NAMALWA (cell line): ENCODE measurements at regions not wholly inside any gene's neighbourhood (a gene's known extent, or its start where the extent isn't known, plus 50 kb on each side); places are given as distances from the start of the nearest gene placed in this dataset.
"Not testable (repeated sequence)": the region's sequence is repeated elsewhere in the genome, so short reads cannot be mapped to it uniquely, and the experiment has no call there.

Experiments
- DNase-seq: peaks from one replicate; pipeline ENCODE4 v3.0.0-alpha.2; 2015; ENCODE audit warnings: low spot score

DNA sequence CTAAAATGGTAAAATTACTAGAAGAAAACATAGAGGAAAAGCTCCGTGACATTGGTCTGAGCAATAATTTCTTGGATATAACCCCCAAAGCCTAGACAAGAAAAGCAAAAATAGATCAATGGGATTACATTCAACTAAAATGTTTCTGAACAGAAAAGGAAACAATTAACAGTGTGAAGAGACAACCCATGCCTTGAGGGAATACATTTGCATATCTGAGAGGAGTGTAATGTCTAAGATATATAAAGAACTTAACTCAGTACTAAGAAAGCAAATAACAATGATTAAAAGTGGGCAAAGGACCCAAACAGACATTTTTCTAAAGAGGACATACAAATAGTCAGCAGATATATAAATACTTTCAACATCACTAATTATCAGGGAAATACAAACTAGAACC, 206.2 kb downstream of the VAPA start:
- no peak for DNase-seq

DNA sequence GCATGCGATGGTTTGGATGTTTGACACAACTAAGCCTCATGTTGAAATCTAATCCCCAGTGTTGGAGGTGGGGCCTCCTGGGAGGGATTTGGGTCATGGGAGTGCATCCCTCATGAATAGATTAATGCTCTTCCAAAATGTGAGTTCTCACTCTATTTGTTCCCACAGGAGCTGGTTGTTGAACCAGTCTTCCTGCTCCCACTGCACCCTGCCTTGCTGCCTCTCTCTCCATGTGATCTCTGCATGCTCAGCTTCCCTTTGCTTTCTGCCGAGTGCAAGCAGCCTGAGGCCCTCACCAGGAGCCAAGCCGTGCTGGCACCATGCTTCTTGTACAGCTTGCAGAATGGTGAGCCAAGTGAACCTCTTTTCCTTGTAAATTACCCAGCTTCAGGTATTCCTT, 206.8 kb downstream of the VAPA start:
- DNase-seq: no peak

- no peak for DNase-seq
Observed at GRCh38 chr18:10121028-10121427, 207.2 kb downstream of the VAPA start.

DNA sequence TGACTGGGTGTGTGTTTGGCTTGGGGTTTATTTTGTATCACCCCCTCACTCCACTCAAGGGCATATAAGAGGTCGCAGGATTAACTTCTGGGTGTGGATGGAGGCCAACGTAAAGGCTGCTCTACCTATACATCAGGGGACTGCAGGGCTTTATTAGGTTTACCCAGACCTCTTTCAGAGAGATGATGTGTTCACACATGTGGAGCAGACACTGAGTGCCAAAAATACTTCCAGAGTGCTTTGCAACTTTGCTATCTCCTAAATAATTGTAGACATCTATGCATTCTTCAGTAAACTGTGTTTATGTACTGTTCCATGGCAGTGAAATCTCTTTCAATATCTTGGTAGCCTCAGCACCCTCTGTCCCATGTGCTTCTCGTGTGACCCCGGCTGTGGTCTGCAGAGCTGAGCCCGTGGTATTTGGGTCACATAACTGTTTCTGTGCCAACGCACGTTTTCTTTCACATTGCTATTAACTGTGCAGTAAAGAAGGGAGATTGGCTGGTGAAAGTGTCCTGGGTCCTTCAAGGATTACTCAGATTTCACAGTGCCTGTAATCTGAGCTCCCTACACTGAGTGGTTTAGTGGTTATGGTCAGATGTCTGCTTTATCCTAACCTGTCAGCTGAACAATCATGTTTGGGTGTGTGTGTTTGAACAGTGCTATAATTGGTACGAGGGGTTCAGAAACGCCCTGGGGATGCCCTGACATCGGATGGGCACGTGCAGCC, 208.1 kb downstream of the VAPA start:
- DNase-seq: no peak

- no peak for DNase-seq
Observed at GRCh38 chr18:10122988-10123950, 209.5 kb downstream of the VAPA start.

DNA sequence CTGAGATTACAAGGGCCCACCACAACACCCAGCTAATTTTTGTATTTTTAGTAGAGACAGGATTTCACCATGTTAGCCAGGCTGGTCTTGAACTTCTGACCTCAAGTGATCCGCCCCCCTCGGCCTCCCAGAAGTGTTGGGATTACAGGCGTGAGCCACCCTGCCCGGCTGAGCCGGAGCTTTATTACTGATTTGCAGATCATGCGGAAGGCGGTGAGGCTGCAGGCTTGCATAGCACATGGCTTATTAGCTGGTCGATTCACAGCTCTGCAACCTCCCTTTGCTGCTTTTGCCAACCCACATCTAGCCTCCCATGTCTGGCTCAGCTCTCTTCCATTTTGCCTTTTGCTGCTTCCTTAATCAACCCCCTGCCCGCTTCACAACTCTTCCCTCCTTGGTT, 210.3 kb downstream of the VAPA start:
- DNase-seq: no peak

- no peak for DNase-seq
Observed at GRCh38 chr18:10124557-10124956, 210.7 kb downstream of the VAPA start.

GRCh38 chr18:10124967-10125366, 211.2 kb downstream of the VAPA start:
- DNase-seq: no peak

- no peak for DNase-seq
Observed at GRCh38 chr18:10127729-10128128, 213.9 kb downstream of the VAPA start.

DNA sequence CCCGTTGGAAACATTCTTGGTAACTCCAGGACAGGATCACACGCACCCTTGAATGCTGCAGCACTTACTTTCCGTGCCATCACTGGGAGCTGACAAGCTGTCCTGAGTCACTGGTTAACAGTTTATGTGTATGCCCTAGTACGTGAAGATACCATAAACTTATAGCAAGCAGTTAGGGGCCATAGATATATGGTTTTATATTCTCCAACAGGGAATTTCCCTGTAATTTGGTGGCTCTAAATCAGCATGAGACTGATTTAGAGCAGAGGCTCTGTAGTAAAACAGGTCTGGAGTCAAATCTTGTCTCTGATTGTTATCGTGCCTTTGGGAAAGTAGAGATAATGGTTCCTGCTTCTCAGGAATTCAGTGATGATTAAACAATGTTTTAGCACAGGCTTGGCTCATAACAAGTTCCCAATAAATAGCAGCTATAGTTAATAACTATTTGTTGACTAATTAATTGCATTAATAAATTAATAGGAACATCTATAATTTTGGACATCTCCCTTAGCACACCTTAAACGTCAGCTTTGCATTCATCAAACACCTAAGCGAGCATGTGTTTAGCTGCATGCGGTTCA, 215.2 kb downstream of the VAPA start:
- DNase-seq: no peak

DNA sequence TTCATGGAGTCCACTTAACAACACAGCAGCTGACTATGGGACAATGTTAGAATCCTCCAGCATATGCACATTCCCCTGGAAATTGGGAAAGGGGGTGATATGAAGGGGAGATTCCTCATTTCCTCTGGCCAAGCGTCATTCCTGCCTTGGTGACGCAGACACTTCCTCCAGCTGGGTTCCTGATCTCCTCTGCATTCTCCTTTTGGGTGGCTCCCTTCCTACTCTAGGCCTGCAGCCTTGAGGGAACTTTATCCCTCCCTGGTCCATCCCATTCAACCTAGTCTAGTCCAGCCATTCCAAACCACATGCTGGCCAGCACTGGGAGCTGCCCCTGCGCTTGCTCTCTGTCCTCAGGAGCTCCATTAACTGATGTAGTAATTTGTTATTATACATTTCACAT, 216.8 kb downstream of the VAPA start:
- no peak for DNase-seq

DNA sequence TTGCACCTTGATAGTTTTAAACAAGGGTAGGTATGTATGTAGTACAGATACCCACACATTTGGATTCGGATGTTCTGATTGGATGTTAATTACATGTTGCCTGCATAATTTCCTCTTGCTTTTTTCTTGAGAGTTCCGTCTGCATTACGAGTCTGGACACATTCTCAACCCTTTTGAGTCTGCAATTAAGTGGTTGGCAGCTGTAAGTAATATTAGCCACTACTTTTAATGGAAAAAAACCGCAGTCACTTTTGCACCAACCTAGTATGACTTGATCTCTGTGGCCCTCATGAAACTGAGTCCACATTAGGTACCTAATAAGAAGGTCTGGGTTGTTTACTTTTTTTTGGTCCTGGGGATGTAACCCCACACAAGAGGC, 217.3 kb downstream of the VAPA start:
- no peak for DNase-seq

GRCh38 chr18:10131460-10132395, 217.9 kb downstream of the VAPA start:
- DNase-seq: no peak

DNA sequence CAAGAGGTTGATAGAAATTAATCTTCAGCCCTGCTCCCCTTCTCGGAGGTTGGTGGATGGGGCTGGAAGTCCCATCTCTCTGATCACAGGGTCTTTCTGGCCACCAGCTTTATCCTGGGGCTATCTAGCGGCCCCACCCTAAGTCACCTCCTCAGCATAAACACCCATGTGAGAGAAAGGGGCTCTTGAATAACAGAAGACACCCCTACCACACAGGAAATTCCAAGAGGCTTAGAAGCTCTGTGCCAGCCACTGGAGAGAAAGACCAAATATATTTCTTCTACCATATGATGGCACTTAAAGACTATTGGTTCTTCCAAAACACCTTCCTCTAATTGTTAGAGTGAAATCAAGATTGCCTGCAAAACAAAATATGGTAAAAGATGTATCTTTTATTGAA, 219.7 kb downstream of the VAPA start:
- DNase-seq: no peak

GRCh38 chr18:10134204-10134603, 220.4 kb downstream of the VAPA start:
- no peak for DNase-seq

DNA sequence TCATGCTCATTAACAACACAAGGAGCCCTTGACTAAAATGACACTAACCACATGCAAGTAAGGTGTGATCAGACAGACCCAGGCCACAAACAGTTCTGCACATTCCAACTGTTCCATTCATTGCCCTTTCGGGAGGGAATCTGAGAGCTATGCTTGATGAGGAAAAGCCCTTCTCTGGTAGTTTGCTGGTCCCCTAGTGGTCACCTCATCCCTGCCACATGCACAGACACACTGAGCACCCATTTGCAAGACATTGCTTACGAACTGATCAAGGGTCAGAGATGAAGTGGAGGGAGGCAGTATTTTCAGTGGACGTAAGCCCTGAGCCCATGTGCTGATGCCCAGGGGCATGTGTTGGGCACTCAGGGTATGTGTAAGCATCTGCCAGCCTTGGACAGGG, 220.9 kb downstream of the VAPA start:
- DNase-seq: not testable (repeated sequence)

GRCh38 chr18:10135302-10135926, 221.6 kb downstream of the VAPA start:
- no peak for DNase-seq

DNA sequence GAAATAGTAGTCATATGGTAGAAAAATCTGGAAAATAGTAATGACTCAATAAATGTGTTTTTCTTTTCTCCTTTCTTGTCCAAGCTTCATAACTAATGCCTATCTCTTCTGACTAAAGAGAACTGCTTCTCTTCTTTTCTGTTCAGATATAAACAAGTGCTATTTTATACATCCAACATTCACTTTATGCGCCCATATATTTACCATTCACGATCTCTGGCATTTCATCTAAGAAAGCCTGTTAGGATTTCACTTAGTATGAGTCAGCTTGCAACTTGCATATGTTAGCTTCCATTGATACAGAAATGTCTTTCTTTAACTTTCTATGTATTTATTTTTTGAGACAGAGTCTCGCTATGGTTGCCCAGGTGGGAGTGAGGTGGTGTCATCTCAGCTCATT, 224.9 kb downstream of the VAPA start:
- DNase-seq: no peak

- DNase-seq: no peak
Observed at GRCh38 chr18:10139783-10140410, 226.1 kb downstream of the VAPA start.

DNA sequence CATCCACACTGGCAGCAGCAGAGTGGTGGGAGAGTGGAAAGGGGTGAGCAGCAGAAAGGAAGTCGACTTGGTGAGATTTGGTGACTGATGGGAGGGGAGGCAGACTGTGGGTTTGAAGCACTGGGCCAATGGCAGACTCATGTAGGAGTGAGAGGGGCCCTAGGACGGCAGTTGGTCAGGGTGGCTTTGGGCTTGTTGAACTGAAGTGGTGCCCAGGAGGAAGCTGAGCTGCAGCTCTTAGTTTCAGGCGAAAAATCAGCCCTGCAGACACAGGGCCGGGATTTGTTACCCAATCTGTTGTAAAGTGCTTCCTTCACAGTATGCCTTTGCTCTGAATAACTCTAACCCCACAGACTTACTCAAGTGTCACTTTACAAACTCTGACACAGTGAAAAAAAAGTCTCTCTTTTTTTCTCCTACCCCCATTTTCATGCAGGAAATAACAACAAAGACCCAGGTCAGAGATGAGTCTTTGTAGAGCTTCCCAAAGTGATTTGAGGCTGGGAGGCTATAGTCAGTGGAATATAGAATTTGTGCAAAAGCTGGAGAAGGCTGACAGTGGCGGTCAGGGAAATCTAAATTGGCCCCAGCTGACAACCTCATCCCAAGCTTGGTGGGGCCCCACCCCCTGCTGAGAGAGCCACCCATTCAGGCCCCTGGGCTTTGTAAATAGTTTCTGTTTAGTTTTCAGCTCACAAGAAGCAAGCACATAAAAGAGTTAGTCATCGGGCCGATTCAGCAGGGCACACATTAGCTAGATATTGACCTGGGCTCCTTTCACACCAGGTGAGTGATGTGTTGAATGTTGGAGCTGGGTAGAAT, 226.9 kb downstream of the VAPA start:
- no peak for DNase-seq
